ENCODE measurements at regions not wholly inside any gene's neighbourhood (a gene's known extent, or its start where the extent isn't known, plus 50 kb on each side); places are given as distances from the start of the nearest gene placed in this dataset.

DNA sequence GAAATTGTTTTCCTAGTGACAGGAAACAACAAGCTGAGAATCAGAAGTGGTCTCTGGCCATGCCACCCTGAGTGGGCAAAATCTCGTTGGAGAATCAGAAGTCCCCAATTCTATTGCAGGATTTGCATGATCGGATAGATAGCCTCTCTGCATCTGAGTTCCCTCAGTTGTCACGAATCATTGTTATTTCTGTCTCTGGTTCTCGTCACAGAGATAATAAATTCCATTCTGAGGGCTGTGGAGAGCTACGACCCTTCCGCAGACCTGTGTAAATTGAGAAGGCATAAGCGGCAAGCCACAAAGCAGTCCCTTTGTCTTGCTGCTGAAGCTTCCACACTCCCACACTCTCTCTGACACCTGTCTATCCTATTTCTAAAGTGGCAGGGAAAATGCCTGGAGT is 102.4 kb upstream of the CNR1 start:
- TF ChIP-seq ATAD3A (CRISPR knock-in tag; IDR thresholded peaks at IDR 0.05): no peak
- no peak for TF ChIP-seq CHD2 (IDR thresholded peaks at IDR 0.05; ENCODE audit: low read depth, low read length)
- no peak for TF ChIP-seq ZNF570 (CRISPR knock-in tag; IDR thresholded peaks at IDR 0.05; ENCODE audit: borderline replicate concordance)
- TF ChIP-seq, protein P1, sequence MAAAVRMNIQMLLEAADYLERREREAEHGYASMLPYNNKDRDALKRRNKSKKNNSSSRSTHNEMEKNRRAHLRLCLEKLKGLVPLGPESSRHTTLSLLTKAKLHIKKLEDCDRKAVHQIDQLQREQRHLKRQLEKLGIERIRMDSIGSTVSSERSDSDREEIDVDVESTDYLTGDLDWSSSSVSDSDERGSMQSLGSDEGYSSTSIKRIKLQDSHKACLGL (CRISPR knock-in tag; IDR thresholded peaks at IDR 0.05): no peak
